ENCODE measurements at regions not wholly inside any gene's neighbourhood (a gene's known extent, or its start where the extent isn't known, plus 50 kb on each side); places are given as distances from the start of the nearest gene placed in this dataset.

DNA sequence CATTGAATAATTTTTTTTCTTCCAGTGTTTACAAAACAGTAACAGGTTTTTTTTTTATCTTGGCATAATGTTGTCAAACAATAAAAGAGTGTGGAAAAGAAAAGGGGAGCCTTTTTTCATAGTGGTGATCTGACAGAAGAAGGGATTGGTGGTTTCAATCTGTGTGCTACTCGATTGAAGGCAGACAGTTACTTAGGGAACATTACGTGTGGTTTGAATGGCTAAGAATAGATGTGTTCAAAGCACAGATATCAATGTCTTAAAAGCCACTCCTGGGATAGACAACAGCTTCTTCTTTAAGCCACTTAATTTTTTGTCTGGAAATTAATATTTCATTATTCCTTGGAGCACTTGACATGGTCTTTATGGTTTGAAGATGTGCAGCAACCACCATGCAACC is 558.6 kb upstream of the ADGRL2 start:
- no peak for DNase-seq

DNA sequence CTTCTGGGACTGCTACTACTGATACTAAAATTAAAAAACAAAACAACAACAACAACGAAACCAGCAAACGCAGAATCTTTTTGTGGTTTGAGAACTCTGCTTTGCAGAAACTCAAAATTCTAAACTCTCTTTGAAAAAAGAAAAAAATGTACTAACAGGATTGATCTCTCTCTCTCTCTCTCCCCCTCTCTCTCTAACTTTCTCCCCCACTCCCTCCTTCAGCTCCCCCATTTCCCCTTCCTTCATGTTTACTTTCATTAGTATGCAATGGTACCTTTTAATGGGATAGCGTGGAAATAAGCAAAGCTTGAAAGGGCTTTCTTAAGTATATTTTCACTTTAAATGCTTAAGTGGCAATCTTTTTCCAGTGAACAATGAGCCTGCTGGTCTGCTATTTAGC is 562.6 kb upstream of the ADGRL2 start:
- no peak for DNase-seq

DNA sequence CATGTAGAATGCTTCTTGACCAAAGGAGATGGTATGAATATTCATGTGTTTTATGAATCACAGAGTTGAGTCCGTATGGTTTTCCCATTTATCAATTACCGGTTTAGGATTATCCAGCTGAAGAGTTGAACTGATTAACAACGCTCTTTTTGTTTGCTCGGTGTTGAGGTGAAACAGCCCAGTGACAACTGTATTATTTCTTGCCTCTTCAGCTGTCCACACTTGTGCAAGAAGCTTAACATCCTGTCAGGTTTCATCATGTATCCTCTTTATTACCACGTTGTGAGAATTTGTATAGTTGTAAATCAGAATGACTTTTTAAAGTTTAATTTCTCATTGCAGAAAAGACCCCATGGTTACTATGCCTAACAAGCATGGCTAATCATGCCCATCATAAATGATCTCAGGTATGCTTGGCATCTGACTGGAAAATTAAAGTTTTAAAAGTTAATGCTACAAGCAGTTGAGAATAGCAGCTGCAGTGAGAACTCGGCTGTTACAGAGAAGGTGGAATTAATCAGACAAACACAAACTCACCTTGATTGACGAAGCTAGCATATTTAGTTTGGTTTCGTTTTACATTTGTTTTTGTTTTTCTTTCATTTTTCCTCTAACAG is 563.2 kb upstream of the ADGRL2 start:
- no peak for DNase-seq

DNA sequence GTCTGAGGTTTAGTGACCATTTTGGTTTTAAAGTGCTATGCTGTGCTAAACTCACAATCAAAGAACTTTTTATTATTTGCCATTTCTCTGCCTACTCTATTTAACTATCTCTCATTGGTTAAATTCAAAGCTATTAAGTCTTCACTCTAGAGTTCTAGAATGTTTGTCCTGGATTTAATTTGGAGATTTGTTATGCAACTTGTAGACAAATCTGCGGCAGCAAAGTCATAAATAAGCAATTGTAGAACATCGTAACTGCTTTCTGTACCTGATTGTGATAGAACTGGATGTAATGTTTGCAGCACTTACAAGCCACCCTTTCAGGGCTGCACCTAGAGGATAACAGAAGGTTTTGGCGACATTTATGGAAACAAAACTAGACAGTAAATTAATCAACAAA is 566.5 kb upstream of the ADGRL2 start:
- DNase-seq: no peak

DNA sequence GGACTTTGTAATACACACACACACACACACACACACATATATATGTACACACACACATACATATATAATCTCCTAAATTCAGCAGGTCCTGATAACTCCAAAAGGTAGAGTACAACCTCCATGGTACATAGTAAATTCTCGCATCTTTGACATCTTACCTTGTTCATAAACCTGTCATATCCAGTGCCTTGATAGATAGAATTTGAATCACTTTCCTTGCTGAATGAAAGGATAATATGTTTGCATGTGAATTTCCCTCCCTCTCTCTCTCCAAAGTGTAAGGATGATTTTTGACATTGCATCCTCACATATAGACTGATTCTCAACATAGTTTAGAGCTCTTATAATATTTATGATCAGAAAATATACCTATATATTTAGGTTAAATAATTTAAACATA is 567.1 kb upstream of the ADGRL2 start:
- DNase-seq: no peak

DNA sequence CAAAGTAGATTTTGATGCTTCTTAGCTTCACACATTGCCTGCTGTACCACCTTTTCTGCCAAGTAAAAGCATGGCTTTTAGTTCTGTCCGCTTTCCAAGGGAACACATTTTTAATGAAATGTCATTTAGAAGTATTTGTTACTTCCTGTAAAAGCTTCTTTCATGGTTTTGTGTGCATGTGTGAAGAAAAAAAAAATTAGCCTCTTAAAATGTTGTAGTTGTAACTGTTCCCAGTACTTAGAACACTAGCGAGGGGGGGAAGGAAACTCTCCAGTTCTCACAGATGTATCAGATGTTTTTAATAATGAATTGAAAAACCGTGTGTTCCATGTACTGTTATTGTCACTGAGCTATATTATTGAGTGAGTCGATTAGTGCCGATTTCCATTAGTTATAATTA is 568.3 kb upstream of the ADGRL2 start:
- DNase-seq: no peak

DNA sequence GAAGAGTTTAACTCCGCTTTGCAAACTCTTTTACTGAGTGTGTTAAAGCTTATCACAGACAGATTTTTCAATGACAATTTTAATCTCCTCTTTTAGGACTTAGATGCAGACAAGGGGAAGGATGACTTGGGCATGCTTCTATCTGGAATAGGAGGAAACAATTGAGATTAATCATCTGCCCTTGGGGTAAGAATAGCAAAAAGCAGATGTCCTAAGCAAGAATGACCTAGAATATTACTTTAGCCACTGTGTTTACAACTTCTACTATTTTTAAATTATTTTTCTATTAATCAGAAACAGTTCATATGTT is 569.0 kb upstream of the ADGRL2 start:
- no peak for DNase-seq

DNA sequence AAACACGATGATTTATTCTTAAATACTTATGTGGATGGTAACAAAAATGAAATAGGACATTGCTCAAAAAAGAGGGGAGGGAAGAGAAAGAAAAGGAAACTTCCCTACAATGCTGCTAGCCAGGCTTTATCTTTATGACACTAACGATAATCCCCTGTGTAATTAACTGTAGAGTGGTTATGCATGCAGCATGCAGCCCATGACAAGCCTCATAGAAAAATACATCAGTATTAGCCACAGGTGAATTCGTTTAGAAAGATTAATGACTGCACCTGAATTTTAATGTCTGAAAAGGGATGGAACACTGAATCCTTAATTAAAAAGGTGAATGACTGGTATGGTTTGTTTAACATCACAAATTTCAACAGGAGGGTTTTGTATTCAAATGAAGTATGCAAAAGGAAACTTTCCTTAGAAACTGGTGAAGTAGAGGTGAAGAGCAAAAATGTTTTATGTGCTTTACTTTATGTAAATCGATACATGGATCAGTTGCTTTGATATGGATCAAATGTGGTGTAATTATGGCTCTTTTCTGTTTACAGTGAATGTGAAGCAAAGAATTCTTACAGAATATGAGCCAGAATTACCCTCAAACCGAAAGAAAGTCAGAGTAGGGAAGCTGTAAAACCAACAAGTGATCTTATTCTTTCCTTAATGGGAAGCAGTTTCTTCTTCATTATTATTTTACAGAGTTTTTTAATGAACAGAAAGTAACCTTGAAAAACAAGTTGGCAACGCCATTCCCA is 569.6 kb upstream of the ADGRL2 start:
- DNase-seq: no peak

DNA sequence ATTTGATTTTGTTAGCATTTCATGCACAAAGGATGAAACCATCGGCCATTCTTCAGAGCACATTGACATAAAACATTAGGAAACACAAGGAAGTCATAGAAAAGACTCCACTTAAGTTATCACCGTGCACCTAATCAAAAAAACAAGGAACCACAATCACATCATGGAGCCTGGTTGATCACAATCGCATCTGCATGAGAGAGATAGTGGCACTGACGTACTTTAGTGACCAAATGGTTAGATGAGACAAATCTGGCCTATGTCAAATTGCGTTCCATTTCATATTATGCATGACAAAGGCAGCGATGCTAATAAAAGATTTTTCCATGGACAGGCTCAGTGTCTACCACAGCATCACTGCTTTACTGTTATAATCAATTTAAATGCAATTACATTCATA is 571.8 kb upstream of the ADGRL2 start:
- no peak for DNase-seq

DNA sequence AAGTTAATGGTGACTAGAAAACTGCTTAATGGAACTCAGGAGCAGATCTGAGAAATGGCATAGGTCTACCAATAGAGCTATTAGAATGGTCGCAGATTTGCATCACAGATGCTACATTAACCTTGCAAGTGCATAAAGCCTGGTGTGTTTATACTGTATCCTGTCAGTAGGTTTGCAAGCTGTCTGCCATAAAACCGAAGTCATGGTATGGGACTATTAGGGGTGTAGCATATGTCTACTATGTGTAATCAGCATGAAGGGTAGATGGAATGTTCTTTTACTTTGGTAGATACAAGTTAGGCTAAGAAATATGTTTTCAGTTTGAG is 574.2 kb upstream of the ADGRL2 start:
- DNase-seq: no peak

DNA sequence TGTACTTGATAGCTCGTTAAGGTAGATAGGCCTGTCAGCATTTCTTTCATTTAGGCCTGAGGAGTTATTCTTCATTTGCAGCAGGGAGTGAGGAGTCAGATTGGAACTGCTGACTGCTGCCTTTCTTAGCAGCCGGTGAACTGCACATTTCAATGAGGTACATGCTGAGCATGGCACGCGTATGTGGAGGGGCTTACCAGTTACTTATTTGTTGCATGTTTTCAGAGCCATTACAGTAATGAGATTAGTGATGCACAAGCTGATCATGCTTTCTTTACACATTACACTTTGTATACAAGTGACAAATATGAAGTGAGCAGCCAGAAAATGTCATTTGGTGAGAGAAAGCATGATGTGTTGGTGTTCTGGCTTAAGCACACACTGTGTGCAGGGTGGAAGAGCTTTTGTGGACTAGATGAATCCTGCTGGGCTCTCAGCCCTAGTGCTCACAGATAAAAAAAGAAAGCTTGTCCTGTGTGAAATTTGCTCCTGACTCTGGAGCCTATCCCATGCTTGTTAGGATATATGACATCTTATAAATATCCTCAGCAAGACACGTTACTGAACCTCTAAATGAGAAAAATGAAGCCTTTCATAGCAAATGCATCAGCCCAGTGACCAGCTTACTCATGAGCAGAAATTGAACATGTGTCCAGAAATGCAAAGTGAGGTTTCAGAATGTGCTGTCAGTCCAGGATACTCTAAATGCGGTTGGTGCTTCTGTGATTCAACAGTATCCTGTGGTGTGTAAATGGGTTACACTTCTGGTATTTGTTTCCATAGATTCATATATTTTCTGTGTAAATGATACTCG is 574.7 kb upstream of the ADGRL2 start:
- no peak for DNase-seq

DNA sequence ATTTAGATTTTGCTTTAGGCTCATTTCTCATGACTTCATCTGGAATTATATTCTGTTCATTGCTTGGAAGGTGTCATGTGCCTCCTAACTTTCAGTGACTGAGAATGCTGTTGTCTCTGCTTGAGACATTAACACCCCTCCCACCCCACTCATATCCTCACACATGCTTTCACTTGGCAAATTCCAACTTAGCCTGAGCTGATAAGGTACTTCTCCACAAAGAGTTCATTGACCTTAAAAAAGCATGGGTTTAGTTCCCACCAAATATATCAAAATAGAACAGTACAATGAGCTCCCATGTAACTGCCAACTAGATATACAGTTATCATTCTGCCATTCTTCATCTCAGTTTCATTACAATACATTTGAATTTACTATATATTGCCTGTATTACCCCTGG is 576.5 kb upstream of the ADGRL2 start:
- DNase-seq: no peak

DNA sequence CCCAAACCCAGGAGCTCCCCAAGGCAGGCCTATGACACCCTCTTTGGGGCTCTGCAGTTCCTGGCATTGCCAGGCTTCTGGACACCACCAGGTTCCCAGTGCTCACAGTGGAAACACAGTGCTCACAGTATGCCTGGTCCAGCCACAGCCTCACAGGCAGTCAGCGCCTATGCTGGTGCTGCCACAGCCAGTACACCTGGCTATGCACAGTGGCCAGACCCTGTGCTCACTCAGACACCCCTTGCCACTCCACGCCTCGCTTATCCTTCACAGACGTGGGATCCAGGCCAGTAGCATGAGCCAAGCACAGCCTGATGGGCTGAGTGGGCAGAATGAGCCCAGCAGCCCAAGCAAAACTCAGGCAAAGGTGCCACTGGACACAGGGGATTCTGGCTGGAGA is 579.2 kb upstream of the ADGRL2 start:
- DNase-seq: no peak

DNA sequence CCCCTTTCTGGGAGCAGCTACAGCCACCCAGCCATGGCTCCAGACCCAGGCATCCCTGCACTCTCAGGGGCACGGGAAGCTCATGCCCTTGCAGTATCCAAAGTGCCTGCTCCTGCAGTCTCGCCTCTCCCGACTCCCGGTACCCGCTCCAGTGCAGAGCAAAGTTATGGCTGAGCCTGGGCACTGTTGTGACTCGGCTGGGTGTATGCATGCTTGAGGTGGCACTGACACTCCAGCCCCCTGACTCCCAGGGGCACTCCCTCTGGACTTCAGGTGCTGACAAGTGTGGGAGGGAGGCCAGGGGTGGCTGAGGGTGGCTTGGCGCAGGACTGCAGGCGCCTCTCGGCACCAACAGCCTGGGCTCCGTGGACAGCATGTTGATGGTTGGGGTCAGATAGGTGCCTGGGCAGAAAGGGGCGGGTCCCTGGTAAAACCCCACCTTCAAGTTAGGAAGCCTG is 580.1 kb upstream of the ADGRL2 start:
- DNase-seq: no peak

DNA sequence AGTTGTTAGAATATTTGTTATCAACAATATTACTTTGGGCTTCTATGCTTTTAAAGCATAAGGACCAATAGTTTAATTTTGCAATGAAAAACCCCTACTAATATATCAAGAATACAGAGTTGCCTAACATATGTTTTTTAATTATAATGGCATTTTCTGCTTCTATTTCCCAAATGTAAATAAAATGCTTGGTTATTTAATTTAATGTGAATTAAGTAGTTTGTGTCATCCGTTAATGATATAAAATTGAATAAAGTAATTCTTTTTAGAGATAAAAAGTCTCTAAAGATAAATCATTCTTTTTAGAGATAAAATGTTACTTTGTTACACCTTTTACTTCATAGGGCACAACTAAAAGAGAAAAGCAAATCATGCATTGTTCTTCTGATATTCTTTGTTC is 583.7 kb upstream of the ADGRL2 start:
- DNase-seq: no peak

DNA sequence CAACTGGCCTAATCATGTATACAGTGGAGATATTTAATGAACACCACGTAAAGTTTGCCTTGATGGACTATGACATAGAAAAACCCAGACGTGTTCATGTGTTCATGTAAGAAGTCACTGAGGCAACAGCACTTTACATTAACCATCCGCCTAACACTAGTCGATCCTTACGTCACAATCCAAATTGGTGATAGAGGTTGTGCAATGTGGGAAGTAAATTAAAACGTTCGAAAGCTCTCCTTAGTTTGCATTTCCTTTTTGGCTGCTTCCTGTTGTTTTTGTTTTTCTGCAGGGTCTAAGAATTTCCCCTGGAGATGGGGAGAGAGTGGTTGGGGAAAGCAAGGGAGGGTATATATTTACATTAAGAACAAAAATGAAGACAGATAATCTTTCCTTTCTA is 587.5 kb upstream of the ADGRL2 start:
- no peak for DNase-seq

DNA sequence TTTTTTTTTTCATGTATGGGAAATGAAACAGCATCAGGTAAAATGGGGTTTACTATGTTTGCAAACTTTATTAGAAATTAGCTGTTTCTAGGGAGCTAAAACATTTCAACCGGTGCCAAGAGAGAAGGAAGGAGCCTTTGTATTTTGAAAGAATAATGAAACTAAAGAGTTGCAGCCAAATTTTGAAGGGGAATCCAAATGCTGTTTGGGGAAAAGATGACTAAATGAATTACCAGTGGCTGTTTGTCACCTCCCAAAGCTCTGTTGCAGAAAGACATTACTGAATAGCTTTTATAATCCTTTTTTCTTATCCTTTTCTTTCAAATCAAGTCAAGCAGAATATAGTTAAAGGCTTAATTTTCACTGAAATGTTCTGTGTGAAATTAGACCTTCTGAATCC is 591.3 kb upstream of the ADGRL2 start:
- peak in 1 of 2 donors; percentile 42 for DNase-seq

DNA sequence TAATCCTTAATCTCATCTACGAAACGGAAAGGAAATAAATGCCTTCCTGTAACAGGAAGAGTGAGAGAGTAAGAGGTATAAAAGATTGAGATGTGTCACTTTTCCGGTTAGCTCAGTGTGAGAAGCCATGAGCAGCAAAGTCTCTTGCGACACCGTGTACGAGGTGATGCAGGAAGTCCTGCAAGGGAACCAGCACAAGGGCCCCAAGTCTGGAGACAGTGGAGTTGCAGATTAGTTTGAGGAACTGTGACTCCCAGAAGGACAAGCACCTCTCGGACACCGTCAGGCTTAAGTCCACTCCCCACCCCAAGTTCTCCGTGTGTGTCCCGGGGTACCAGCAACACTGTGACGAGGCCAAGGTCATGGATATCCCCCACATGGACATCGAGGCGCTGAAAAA is 592.3 kb upstream of the ADGRL2 start:
- no peak for DNase-seq

DNA sequence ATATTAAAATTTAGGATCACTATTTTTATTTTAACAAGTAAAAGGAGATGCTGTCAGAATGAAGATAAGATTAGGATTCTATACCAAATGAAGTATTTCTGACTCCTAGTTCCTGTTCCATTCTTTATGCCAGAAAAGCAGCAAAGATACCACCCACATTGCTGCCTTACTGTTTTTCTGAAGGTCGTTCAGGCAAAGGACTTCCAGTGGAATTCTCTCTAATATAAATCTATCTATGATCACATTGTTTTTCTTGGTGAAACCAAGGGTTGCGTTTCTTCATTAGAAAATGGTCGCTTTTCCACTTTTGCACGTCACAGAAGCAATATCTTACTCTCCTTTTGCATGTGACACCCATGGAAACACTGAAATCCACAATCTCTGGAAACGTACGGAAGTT is 594.8 kb upstream of the ADGRL2 start:
- no peak for DNase-seq

DNA sequence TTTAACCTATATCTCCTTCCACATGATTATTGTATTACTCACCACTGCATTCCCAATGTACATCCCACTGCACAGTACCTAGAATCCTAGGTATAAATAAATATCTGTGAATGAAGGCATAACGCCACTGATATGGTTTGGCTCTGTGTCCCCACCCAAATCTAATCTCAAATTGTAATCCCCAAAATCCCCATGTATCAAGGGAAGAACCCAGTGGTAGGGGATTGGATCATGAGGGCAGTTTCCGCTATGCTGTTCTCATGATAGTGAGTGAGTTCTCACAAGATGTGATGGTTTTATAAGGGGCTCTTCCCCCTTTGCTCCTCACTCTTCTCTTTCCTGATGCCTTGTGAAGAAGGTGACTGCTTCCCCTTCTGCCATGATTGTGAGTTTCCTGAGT is 599.0 kb upstream of the ADGRL2 start:
- no peak for DNase-seq

DNA sequence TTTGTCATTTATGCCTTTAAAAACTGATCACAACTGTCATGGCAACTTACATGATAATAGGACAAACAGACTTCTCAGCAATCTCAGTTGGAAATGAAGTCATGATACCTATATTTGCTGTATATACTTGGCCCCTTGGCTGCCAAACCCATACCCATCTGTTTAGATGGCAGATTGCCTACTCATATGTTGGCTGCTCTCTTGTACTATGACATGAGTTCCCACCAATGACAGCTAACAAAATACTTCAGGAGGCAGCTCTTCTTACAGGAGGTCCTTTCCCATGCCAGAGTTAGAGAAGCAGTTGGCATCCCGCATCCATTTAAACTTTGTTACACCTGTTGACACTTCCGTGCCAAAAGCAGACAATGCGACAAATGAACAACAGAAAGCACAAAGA is 603.1 kb upstream of the ADGRL2 start:
- no peak for DNase-seq

DNA sequence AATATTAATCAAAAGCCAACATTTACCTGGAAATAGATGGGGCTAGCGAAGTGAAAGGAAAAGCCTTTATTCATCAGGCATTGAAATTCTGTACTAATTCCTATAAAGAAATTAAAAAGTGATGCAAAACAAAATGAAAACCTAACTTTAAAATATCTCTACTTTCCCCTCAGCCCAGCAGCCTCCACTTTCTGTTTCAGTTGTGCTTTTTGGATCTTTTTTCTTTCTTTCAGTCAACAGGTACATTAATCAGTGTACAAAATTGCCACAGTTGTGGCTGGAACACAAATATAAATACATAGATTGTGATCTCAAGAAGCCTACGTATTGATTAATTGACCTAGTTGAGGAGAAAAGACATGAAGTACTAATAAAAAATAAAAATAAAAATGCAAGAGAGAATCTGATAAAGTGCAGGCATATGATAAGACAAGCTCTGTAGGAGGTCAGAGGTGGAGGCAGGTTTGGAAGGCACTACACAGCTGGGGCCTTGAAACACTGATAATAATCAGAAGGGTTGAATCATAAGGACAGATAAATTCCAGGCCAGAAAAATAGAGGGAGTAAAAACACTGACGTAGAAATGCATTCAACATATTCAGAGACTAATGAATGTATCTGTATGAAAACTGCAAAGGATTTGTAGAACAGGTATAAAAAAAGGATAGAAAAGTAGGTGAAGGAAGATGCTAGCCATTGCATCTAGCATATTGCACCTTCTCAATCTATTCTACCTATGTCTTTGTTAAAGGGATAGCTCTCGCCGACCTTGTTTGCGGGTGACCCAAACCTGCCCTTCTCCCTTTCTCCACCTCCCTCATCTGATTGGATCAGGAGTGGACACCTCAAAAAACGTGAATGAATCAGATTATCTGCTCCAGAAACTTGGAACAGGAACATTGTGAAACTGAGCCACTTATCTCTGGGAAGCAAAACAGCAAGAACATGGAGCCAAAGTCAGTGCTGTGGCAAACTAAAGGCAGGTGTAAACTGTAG is 607.8 kb upstream of the ADGRL2 start:
- DNase-seq: no peak

DNA sequence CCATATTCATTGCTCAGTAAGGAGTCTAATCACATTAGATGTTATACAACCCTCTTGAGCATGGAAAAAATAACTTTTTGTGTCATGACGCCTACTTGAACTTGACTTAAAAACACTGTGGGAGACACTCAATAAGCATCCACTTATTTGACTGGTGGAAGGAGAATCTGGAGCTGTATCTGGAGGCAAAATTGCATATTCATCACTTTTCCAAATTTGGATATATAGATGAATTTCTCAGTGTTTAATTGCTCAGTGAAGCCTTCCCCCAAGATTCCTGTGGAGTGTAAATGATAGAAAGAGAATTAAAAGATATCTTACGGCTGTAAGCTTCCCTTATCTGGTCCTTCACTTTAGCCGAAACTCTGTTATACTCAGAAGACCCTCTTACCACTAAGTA is 610.7 kb upstream of the ADGRL2 start:
- no peak for DNase-seq
